Dermis blood vessel endothelial cell (primary cell): ENCODE measurements at regions not wholly inside any gene's neighbourhood (a gene's known extent, or its start where the extent isn't known, plus 50 kb on each side); places are given as distances from the start of the nearest gene placed in this dataset.
"Not testable (repeated sequence)": the region's sequence is repeated elsewhere in the genome, so short reads cannot be mapped to it uniquely, and the experiment has no call there.

Experiments
- DNase-seq: peaks from one replicate; pipeline ENCODE4 v3.0.0; 2010

DNA sequence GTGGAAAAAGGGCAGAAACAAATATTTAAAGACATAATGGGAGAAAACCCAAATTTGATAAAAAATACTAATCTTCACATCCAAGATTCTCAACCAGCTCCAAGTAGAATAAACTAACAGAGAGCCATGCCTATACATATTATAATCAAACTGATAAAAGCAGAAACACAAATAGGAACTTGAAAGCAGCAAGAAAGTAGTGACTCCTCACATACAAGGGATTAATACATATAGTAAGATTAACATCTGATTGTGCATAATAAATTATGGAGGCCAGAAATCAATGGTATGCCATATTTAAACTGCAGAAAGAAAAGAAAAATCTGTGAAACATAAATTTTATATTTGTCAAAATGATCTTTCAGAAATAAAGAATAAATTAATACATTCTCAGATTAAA lies 454.3 kb upstream of the PCDH10 start:
- DNase-seq = no peak

DNA sequence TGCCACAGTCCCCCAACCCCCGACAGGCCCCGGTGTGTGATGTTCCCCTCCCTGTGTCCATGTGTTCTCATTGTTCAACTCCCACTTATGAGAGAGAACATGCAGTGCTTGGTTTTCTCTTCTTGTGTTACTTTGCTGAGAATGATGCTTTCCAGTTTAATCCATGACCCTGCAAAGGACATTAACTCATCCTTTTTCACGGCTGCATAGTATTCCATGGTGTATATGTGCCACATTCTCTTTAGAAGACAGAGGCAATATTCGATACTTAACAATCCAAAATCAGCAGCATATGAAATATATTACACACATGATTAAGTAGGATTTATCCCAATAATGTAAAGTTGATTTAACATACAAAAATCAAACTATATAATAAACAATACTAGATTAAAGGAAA lies 451.6 kb upstream of the PCDH10 start:
- DNase-seq = not testable (repeated sequence)

DNA sequence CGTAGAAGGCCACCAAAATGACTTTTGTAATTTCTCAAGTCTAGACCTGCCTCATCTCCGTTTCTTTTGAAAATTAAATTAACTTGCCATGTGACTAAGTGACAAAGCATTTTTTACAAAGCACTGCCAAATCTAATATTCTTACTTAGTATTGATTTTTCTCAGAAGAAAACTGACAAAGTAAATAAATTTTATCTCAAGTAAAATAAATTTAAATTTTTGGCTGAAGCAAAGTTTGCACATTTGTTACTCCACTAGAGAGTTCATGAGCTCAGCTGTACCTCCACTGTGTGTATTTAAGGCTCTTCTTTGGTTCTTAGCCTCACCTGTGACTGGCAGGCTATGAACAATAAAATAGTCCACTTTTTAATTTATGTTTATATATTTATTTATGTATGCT lies 441.1 kb upstream of the PCDH10 start:
- no peak for DNase-seq

DNA sequence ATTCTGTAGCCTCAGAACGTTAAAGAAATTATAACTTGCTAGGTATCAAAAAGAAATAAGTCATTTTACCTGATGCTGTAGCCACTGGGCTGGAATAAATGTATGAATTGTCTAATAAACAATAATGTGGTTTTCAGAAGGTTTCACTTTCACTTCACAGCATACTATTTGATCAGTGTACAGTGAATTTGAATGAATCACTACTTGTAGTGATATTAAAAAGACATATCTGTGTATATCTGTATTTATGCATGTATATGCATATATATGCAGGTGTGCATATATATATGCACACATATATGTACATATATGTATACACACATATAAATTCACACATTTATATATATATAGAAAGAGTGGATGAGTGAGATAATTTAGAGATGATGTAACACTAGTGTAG lies 440.0 kb upstream of the PCDH10 start:
- DNase-seq = no peak

DNA sequence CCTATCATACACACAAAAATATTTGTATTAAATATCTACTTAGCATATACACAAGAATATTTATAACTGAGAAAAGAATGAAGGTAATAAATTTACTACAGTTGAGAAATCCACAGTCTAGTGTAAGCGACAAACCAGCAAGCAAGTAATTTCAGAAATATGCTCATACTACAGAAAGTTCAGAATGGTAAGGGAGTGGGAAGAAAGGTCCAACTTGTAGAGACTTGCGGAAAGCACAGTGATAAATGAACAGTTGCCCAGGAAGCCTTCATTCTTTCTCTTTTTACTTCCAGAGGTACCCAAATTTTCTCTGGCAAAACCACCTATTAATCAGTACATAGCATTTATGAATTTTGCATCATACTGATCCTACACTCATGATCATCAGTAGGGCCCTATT lies 438.1 kb upstream of the PCDH10 start:
- DNase-seq = no peak

DNA sequence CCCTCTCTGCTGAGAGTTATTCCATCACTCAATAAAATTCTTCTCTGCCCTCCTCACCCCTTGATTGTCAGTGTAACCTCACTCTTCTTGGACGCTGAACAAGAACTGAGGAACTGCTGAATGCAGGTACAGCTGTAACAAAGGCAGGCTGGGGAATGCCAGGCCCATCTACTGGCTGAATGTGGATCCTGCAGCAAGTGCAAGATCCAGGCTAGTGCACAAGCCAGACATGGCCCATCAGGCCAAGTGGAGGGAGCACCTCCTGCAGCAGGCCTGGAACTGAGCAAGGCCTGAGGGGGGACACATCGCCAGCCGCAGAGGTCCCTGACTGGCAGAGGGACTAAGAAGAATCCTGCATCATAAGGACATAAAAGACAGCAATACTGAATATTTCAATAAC lies 411.8 kb upstream of the PCDH10 start:
- DNase-seq = no peak

DNA sequence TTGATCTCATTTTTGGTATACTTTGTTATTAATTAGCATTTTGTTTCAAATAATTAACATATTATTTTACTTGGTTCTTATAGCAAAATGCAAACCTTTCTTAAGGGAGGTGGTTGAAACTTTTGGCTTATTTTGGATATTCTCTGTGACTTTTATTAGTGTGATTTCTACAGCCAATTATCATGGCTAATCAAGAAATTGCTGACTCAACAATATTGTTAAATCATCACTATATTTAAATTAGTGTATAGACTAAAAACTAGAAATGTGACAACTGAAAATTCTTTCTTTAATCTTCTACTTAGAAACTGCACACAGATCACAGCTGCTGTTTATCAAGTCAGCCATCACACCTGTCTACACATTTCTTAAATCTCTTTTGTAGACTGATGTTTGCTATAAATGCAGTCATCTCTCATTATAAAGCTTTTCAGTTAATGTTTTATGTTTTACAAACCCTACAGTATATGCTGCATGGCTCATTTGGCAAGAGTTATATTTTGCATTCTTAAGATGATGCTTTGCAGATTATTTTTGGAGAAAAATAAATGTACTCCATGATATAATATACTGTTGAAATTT lies 389.8 kb upstream of the PCDH10 start:
- DNase-seq = no peak

DNA sequence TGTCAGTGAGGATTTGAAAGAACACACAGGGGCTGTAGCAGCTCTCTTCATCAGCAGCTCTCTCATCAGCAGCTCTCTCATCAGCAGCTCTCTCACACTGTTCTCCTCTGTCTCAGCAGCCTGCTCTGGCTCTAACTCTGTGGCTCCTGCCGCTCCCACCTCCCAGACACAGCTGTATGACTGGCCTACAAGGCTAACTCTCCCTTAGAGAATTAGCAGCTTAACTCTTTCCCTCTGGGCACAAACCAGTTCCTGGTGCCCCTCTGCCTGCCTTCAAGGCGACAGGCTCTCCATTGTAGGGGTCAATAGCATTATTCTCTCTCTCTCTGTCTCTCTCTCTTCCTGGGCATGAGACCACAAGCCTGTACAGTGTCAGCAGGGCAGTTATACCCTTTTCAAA lies 385.6 kb upstream of the PCDH10 start:
- no peak for DNase-seq

DNA sequence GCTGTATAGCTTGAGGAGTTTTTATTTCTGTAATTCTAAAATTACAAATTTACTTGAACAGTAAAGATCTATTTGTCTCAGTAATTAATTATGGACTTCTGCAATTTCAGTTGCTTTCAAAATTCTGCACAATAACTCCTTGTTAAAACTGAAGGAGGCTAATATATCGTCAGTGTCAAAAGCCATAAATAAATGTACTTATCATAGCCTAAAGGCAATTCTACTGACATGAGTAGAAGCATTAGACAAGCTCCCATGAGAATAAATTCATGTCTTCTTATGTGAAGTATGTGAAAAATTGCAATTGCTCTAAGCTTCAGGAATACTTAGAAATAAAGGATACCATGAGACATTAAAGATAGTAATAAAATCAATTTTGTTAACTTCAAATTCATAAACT lies 381.2 kb upstream of the PCDH10 start:
- DNase-seq = no peak

DNA sequence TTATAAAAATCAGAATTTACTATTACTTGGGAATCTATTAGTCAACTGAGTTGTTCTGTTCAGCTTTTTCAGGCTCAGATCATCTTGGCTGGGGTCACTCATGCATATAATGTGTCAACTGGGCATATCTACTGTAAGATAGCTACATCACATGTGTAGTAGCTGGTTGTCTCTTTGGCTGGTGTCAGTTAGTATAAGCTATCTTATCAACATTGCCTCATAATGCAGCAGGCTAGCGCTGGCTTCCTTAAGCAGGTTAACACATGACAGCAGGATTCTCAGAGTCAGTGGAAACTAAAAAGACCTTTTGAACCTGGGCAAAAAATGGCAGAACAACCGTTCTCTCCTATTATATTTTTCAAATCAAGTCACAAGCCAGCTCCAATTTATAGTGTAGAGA lies 378.3 kb upstream of the PCDH10 start:
- DNase-seq = no peak

DNA sequence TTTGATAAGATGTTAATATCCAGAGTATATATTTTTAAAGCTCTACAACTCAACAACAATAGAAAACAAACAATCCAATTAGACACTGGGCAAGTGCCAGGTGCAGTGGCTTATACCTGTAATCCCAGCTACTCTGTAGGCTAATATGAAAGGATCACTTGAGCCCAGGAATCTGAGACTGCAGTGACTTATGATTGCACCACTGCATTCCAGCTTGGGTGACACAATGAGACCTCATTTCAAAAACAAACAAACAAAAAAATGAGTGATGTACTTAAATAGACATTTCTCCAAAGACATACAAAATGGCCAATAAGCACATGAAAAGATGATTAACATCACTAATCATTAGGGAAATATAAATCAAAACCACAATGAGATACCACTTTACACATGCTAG lies 356.8 kb upstream of the PCDH10 start:
- DNase-seq = no peak

DNA sequence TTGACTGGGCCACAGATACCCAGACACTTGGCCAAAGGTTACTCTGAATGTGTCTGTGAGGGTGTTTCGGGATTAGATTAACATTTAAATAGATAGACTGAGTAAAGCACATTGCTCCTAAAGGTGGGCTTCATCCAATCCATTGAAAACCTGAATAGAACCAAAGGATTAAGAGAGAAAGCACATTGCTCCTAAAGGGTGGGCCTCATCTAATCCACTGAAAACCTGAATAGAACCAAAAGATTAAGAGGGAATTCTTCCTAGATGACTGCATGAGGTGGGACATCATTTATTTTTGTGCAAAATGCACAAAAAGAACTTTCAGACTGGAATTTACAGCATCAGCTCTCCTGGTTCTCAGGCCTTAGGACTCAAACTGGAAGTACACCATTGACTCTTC lies 351.2 kb upstream of the PCDH10 start:
- DNase-seq = no peak

DNA sequence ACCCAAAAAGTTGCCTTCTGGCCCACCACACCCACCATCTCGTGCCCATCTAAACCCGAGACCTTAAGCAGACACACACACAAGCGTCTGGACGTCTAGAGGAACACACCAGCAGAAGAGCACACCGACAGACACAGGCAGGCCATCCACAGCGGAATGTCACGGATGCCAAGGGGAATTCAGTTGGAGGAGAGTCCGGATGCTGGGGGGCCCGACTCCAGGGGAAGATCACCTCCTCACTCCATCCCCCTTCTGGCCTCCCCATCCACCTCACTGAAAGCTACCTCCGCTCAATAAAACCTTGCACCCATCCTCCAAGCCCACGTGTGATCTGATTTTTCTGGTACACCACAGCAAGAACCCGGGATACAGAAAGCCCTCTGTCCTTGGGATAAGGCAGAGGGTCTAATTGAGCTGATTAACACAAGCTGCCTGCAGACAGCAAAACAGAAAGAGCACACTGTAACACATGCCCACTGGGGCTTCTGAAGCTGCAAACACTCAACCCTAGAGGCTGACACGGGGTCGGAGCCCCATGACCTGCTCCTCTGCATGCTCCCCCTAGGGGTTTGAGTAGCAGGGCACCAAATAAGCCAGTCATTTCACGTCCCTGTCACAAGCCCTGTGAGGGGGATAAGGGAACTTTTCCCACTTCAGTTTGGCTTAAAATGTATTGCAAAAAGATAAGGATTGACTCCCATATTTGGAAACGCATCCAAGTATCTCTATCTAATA lies 339.6 kb upstream of the PCDH10 start:
- no peak for DNase-seq

DNA sequence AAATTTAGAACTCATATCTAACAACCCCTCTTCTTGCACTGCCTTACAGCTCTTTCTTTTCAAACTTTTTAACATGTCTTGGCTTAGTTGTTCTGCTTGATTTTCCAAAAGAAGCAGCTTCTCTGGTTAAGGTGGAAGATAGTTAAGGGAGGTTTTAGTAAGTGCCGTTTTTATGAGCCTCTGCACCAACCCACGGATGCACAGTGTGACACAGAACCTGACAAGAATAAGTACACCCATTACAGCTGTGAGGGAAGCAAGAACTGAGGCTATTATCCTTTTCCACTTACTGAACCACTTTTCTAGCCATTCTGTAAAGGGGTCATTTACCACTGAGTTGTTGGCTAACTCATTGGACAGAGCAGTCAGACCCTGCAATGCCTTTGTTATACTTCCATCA lies 336.0 kb upstream of the PCDH10 start:
- not testable (repeated sequence) for DNase-seq

DNA sequence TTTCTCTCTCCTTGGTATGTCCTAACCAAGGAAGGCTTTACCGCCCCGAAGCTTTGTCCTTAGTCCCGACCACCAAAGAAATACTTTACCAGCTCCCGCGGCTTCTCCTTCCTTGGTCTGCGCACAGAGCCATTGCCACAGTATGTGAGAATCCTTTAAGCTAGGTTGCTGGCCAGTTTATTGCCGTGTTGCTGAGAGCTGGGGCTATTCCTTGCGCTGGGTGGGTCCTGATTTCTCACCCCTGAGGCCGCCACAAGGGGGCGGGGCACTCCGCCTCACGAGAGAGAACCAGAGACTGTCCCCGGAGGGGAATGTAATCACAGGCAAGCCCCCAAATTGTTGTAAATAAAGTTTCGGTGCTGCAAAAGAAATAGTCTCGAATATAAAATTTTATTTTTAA lies 331.0 kb upstream of the PCDH10 start:
- no peak for DNase-seq

DNA sequence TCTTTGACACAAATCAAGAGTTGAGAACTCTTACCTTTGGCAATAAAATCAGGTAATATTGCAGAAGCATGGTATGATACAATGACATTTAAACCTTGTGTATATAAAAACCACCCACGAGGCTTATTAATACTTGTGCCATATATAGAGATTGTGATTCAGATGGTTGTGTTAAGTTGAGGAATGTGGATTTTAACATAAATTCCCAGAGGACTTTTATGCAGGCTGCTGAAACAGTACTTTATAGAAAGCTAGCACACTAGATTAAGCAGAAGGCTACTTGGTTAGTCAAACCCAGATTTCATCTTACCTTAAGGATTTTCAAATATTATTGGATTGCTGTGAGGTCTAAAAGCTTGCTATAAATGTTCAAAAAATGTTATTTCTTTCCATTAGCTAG lies 325.7 kb upstream of the PCDH10 start:
- no peak for DNase-seq

DNA sequence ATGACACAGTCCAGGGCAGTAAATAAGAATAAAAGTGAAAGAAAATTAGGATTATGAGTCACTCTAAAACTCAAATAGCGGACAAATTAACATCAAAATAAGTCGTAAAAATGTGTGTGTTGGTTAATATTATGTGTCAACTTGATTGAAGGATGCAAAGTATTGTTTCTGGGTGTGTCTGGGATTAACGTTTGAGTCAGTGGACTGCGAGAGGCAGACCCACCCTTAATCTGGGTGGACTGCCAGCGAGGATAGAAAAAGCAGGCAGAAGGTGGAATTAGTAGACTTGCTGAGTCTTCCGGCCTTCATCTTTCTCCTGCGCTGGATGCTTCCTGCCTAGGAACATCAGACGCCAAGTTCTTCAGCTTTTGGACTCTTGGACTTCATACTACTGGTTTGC lies 324.3 kb upstream of the PCDH10 start:
- no peak for DNase-seq

DNA sequence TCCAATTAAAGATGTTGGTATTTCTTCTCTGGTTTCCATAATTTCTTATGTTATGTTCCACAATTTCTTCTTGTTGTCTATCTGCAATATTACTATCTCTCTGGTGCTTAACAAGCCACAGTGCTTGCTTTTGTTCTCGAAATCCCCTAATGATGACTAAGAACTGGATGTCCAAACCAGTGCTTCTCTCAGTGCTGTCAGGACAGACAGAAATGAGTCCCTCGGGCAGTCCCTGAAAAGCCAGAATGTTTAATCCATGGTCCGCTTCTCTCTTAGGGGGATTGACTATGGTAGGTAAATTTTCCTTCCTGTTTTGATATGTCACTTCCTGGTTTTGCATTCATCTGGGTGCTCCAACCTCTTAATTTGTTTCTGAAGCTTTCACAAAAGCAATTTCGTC lies 321.6 kb upstream of the PCDH10 start:
- DNase-seq = no peak

DNA sequence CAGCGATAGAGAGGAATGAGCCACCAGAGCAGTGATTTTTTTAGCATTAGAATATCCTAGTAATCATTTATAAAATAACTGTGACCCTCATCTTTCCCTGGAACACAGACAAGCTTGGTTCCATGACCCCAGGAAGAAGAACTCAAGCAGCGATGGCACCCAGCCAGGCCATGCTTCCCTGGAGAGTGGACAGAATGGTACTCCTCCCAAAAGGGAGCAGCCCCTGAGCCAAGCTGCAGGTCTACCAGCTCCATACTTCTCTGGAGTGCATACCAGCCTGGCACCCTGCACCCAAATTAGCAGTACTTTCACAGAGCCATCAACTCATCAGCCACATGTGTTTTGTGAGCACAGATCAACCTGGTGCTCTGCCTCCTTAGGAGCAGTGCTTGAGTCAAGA lies 310.9 kb upstream of the PCDH10 start:
- DNase-seq = no peak

DNA sequence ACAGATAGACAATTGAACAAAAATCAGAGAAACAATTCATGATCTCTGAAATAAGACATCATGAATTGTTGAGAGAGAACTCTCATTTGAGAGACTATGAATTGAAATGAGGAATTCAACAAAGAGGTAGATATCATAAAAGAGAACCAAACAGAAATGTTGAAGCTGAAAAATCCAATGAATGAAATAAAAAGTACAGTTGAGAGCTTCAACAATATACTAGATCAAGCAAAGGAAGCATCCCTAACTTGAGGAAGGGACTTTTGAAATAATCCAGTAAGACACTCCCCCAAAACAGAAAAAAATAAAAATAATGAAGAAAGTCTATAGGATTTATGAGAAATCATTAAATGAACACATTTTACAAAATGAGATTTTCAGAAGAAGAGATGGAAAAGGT lies 310.0 kb upstream of the PCDH10 start:
- DNase-seq = no peak

DNA sequence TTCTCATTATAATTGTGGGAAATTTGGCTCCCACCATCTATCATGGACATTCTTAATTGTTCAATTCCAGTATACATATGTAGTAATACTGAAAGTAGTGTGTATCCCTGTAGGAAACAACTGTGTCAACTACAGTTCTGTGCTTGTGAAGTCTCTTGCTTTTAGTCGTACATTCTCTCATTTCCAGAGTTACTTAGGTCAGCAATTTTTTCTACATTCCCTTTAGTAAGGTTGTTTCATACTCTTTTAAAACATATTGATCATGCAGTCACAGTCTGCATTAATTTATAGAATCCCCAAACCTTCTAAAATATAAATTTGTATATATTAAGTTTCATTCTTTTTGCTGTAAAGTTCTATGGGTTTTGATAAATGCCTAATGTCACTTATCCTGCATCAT lies 289.2 kb upstream of the PCDH10 start:
- no peak for DNase-seq

DNA sequence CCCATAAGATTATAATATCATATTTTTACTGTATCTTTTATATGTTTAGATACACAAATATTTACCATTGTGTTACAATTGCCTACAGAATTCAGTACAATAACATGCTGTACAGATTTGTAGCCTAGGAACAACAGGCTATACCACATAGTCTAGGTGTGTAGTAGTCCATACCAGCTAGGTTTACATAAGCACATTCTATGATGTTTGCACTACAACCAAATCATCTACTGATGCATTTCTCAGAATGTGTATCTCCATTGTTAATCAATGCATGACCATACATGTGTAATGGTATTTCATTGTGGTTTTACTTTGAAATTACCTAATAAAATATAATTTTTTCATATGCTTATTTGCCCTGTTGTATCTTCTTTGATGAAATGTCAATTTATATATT lies 288.1 kb upstream of the PCDH10 start:
- DNase-seq = no peak

DNA sequence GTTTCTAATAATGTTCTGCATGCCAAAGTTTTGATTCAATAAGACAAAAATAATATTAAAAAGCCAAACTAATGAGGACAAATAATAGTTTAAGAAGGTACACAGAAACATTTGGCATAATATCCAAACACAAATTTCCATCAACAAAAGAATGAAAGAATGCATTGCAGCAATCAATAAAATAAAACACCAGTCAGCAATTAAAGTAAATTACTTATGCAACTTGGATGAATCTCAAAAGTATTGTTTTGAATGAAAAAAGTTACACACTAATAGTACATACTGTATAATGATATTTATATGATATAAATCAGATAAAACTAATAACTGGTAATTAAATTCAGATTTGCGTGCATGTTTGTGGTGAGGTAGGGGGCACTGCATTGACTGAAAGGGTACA lies 285.5 kb upstream of the PCDH10 start:
- DNase-seq = no peak

DNA sequence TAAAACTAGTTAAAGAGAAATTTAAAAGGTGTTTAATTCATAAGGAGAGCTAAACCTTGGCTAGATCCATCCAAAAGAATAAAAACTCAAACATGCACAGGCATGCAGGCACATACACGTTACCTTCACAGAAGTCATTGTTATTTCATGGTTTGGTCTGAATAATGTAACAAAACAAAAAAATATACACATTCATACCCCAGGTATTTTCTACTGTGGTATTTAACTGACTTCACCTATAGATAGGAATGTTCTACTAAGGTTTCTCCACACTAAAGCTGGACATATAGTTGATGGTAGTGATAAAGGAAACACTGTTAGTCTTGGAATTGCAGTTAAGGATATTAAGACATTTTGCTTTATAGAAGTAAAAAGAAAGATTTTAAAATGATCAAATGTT lies 283.6 kb upstream of the PCDH10 start:
- DNase-seq = no peak

DNA sequence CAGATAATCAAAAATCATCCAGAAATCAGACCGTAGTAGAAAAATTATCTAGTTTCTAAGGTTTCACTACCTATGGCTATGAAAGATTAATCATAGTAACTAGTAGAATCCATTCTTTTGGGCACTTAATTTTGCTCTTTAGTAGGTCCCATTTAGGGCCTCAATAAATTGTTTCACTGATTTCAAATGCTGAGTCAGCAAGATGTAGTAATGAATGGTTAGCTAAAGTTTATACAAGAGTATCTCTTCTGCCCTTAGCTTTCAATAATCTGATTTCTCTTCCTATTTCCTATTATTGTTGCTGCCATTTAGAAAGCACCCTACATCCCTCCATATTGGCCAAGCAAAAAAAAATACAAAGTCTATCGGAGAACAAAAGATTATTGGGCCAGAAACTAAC lies 283.2 kb upstream of the PCDH10 start:
- no peak for DNase-seq
